GM19238 (cell line): ENCODE measurements at regions not wholly inside any gene's neighbourhood (a gene's known extent, or its start where the extent isn't known, plus 50 kb on each side); places are given as distances from the start of the nearest gene placed in this dataset.
"Not testable (repeated sequence)": the region's sequence is repeated elsewhere in the genome, so short reads cannot be mapped to it uniquely, and the experiment has no call there.

Source experiments
- DNase-seq: peaks from one replicate; pipeline ENCODE4 v3.0.0; 2011; ENCODE audit warnings: low spot score; ENCODE audit not compliant: insufficient read length

DNA sequence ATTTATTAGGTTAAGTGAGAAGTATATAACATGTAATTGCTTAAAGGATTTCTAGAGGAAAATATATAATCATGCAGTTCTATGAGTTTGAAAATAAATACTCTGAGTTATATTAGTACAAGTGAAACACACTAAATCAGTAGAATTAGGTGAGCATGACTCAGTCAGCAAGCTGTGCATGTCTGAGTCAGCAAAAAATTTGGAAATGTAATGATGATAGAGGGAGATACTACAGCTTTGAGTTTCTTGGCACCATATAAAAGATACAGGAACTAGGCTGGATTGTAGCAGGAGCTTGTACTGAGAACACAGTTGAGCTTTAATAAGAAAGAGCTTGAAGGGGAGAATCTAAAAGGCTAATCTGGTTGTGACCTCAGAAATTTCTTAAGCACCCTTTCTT is 1224.6 kb downstream of the CDH8 start:
- no peak for DNase-seq

DNA sequence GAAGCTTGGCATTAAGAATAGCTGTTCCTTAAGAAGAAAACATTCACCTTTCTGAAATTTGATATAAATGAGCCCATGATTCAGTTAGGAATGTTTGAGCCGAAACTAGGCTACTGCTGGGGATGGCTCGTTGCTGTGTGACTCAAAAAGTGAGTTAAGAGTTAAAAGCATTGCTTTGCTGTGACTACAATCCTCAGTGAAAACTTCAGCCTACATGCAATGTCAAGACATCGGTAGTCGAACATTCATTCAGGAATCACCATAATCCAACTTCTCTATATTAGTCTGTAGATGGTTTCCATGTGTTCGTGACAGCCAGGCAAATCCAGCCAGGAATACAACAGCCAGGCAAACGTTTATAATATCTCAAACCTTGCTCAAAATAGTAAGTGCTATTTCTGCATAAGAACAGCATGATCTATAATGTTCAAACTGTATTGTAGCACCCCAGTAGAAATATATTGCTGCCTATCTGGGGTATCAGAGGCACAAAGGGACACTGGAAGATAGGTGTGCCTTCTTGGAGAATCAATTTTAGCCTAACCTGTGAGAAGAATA is 1225.1 kb downstream of the CDH8 start:
- no peak for DNase-seq

DNA sequence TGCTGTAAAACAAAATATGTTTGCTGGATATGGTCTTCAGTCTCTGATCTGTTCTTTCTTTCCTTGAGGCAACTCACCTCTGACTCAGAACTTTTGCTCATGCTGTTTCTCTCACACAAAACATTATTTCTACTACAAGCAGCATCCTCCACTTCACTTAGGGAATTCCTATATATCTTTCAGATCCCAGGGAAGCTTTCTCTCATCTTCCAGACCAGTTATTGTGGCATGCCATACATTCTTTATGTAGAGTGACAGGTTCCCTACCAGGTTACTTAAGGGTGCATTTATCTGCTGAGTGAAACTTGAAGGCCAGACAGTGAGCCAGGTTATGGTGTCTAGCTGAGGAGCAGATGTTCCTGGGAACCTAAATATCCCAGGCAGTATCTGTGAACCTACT is 1226.0 kb downstream of the CDH8 start:
- DNase-seq = no peak

DNA sequence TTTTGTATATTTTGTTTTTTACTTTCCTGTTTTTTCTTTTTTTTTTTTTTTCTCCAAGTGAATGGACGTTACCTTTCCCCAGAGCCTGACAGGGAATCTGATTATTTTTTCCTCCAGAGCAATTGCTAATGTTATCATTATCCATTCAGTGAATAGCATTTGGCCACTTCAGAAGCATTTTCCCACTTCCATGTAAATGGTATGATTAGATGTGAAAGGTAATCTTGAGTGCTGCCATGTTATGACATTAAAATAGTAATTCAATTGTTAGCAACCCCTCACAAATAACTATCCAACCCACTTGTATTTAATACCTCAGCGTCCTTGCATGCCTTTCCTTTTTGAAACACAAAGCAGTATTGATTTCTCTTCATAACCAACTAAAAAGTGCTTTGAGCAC is 1243.8 kb downstream of the CDH8 start:
- DNase-seq = no peak

DNA sequence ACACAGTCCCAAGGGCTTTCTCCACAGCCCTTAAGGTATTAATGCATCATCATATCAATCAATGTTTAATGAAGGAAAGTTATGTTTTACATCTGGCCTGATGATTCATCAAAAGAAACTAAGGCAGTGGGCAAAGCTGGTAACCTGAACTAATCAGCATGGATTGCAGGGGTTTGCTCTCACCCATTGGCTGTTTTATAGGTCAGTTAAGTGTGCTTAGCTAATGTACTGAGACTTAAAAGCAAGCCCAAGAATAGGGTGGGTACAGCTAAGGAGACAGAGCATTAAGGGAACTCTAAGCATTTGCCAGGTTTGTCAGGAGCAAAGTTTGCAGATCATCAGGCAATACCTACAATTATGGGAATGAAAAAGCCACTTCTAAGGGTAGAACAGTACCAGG is 1247.6 kb downstream of the CDH8 start:
- no peak for DNase-seq

DNA sequence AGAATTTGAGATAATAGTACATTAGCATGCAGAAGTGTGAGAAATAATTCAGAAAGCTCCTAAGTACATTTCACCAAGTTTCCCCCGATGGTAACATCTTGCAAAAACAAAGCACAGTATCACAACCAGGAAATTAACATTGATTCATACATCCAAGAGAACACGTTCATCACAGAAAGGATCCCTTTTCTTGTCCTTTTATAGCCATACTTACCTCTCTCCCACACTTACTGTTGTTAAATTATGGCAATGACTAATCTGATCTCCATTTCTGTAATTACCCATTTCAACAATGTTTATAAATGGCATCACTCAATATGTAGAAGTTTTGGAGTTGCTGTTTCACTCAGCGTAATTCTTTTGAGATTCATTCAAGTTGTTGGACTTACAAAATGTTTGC is 1260.0 kb downstream of the CDH8 start:
- no peak for DNase-seq

DNA sequence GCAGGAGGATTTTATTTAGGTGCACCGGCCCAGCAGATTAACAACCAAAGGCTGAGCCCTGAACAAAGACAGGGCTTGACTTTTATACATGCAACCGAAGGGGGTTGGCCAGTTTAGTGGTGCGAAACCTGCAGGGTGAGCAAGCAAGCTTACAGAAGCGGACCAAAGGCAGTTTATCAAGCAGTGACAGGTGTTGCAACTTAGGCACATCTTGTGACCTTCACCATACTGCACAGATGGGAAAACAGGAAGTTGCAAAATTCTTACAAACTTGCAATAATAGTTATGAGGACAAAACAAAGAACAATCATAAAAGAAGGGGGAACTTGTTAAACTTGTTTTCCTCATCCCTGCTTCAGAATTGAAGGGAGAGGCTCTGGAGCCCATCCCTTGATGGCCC is 1265.1 kb downstream of the CDH8 start:
- DNase-seq = no peak

DNA sequence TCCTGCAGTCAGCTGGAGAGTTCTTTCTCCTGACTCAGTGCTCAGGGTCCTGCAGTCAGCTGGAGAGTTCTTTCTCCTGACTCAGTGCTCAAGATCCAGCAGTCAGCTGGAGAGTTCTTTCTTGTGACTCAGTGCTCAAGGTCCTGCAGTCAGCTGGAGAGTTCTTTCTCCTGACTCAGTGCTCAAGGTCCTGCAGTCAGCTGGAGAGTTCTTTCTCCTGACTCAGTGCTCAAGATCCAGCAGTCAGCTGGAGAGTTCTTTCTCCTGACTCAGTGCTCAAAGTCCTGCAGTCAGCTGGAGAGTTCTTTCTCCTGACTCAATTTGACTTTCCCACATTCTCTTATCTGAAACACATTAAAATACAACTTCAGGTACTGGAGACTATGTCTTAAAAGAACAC is 1265.9 kb downstream of the CDH8 start:
- DNase-seq = not testable (repeated sequence)

DNA sequence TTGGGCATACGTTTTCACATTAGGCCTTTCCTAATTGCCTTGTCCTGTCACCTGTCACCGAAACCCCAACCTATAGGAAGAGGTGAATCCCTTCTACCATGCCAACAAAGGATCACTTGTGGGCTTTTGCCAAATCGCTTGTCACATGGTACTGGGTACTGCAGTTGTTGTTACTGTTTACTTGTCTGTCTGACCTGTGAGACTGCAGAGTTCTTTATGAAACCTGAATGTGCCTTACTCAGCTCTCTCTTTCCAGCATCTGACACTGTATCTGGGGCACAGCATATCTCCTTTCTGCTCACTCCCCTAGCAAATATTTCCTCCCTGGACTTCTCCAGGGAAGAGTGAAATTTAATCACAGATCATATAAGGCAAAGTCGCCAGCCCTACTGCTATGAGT is 1272.4 kb downstream of the CDH8 start:
- DNase-seq = no peak

DNA sequence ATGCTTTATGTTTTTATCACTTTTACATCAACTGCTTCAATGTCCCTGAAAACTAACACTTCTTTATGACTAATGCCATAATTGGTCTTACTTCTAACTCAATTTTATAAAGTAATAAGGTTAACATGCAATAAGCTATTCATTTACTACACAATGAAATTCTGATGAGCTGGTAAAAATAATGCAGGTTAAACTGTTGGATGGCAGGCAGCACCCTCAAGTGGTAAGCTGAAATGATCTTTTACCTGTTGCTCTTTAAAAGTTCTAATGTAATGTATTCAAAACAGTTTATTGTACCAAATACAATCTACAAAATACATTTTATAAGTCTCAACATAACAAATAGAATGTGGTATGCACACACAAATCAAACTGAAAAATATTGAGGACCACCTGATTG is 1280.3 kb downstream of the CDH8 start:
- no peak for DNase-seq

DNA sequence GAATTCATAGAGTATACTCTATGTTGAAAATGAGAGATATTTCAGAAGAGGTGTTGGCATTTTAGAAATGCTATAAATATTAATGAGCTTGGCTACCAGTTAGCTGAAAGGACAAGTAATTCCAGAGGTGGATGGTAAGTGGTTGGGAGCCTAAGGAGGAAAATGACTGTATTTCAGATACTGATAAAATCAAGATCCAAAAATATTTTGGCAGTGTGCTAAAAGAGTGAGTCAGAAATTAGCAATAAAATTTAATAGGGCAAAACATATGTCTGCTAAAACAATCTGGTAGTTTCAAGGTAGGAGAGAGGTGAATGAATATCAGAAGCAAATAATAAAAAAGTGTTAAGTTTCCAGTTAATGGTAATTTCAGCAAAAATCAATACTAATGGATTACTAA is 1287.9 kb downstream of the CDH8 start:
- DNase-seq = no peak

DNA sequence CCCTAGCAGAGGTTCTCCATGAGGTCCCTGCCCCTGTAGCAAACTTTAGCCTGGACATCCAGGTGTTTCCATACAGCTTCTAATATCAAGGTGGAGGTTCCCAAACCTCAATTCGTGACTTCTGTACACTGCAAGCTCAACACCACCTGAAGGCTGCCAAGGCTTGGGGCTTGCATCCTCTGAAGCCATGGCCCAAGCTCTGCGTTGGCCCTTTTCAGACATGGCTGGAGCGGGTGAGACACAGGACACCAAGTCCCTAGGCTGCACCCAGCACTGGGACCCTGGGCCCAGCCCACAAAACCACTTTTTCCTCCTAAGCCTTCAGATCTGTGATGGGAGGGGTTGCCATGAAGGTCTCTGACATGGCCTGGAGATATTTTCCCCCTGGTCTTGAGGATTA is 1292.0 kb downstream of the CDH8 start:
- DNase-seq = no peak

DNA sequence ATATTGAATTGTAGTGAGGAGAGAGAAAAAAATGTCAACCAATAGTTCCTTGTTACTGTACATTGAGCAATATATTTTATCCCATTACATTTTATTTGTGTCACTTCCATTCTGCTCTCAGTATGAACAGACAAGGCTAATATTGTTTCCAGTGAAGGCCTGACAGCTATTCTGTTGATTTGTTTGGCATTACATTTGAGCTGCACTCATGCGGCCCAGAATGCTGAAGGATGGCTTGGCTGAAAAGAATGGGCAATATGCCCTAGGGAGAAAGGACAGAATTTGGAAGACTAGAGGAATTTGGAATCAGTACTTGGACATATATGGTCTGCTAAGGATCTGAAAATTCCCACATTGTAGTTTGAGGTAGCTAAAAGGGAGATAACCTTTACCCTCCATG is 1294.4 kb downstream of the CDH8 start:
- no peak for DNase-seq

DNA sequence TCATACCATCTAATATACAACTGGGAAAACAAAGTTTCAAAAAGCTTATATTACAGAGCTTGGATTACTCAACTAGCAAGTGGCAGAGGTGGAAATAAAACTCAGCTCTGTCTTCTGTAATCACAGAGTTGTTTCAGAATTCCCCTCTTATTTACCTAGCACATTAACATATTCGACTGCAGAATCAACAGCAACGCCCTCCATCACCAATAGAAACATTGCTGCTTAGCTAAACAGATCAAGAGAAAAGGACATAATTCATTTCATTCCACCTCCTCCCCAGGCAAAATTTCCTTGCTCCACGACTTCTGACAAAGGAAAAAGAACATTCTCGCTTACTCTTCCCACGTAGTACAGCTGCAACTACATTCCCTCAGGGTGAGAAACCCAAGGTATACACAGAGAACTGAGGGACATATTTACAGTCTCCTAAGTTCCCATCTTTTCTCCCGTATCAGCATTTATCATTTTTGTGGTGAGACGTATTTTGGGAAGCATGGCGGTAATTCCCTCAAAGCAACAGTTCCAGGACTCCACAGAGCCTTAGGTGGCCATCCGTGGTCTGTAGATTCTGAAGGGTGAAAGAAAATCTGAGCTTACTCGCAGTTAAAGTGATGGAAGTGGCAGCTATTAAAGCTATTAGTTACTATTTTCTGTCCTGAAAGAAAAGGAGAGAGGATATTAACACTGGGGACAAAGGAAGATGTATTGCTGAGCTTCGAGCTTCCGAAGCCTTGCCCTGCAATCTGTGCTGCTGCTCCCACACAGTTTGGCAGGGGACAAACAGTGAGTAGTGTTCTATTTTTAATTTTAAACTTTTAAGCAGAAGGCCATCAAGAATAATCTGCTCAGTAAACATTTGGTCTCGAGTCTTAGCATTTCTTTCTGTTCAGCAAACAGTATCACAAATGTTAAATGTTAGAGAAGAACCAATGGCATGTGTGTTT is 1296.2 kb downstream of the CDH8 start:
- no peak for DNase-seq

DNA sequence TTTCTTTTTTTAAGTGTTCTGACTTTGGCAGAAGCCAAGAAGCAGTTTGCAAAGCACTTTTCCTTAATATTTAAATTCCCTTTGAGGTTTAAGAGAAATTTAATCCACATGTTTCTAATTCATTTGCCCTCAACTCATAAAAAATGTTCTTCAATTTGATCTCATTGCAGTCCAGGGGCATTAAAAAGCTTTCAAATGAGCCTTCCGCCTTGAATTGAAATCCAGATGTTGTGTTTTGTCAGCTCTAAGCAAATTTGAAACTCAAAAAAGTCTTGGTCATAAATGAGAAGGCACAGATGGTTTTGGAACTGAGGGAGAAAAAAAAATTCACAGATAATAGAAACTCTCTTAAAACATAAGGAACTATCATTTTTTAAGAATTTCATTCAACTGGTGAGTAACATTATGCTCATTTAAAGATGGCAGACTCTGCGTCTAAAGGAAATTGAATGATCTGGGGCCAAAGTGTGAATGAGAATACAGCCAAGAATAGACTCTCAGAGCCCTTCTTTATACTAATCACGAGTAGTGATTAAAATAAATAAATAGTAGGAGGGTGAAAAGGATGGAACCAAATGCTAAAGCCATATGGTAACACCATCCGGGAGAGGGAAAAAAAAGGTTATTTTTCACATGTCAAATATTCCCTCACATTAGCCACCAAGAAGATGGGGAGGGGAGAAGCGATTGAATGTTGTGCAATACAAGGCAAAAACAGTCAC is 1304.7 kb downstream of the CDH8 start:
- no peak for DNase-seq

DNA sequence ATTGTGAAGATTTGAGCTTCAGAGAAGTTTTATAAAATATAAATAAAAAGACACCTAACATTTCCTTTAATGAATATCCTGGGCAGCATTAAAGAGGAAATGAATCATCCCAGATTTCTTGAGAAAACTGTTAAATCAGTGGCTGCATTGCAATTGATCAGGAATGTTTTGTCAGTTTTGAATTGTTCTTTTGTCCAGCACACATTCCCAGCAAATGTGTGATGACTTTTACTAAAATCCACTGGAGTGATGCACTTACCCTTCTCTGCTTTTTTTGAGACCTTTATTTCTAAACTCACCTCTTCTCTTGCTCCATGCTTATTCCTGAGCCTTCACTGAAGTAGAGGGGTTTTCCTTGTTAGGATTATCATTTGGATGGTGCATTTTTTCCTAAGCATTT is 1307.2 kb downstream of the CDH8 start:
- no peak for DNase-seq

DNA sequence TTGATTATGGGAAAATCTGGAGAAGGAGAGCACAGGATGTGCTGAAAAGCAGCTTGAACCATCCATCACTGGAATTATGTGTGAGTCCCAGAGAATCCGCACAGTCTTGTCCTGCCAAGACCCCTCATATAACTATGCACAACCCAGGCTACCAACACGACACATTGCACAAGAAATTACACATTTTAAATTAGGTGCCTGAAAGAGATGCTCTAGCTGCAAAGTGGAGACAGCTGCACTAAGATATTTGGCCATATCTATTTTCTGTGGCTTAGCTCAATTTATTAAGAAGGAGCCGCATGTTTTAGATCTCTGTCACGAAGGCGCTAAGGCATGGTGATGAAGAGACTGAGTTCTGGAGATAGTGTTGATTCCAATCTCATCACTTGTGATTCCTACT is 1308.4 kb downstream of the CDH8 start:
- DNase-seq = no peak

DNA sequence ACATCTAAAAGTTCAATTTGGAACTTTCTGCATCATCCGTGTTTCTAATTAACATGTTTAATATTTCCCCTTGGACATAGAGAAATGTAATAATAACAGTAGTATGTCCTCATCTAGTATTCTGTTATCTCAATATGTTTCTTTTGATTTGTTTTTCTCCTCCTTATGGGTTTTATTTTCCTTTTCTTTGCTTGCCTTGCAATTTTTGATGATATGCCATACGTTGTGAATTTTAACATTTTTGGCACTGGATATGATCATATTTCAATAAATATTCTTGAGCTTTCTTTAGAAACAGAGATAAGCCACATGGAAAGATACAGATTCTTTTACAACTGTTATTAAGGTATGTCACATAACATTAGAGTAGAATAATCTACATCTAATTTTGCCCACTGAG is 1316.2 kb downstream of the CDH8 start:
- no peak for DNase-seq

DNA sequence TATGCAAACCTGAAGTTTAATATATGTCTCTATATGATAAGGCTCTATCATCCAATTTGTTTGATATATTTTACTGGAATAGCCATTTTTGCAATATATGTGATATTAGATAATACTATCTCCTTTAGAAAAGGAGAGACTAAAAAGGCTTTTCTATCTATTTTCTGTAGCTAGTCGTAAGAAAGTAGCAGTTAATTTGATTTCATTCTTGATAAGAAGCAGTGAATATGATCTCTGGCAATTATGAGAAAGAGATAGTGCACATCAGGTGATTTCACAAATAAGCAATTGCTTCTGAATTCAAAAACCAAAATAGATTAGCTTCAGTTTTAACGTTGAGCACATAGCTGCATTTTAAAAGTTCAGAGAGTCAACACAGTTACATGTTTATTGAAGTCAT is 1318.4 kb downstream of the CDH8 start:
- DNase-seq = no peak

DNA sequence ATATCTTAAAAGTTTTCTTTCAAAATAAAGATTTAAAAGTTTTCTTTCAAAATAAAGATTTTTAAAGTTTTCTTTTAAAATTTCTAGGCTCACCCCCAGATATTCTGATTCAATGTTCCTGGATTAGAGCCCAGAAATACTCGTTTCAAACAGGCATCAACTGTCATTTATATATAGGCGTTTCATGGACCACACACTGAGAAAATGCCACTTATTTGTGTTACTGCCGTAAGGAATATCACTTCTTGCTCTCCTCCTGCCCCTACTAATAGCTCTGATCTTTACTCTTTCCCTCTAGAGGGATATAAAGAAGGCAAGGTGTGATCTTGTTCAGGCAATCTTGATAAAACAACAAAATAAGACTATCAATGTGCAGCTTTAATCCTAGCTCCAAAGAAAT is 1324.1 kb downstream of the CDH8 start:
- DNase-seq = no peak

DNA sequence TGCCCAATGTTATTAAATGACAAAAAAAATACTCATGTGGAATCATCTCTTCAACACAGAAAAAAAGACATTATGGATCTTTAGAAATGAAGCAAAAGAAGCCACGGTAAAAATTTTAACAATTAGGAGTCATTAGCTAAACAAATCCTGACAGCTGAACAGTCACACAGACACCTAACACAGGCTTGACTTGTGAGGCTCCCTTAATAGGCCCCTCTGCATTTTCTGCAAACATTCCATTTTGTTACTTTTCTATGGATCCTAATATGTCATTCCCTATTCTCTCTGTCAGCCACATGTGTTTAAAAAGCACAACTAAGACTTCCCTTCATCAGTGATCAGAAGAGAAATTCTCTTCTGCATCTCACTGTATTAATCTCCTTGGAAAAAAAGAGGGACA is 1331.5 kb downstream of the CDH8 start:
- no peak for DNase-seq

DNA sequence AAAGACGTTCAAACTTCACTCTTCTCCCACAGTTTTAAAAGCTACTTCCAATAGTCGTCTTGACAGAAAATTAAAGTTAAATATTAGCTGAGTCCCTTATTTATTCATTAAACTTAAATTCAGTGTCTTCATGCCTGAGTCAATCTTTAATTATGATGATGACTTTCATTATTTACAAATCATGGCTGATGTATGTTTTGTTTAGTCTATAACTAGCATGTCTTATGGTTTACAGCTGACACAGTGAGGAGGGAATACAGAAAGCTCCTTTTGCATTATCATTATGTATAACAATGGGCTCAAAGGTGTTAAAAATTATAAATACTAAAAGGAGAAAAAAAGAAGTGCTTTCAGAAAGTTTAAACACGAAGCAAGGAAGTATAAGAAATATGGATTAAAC is 1333.1 kb downstream of the CDH8 start:
- DNase-seq = no peak

DNA sequence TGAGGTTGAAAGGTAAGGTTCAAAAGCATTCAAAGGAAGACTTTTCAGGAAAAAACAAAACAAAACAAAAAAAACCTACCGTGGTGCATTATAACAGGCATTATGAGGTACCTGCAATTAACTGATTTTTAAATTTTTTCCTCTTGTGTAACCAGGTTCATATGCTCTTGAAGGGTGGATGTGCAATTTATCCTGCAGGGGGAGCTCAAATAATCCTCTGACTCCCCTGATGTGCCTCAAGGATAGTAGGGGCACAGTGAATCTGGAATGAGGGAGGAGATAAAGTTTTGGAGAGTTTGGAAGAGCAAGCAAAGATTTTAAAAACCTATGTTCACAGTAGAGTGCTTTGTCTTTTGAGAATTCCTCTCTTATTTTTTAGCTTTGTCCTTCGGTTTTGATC is 1349.4 kb downstream of the CDH8 start:
- DNase-seq = no peak
